Endothelial cell of umbilical vein (primary cell): ENCODE measurements at regions not wholly inside any gene's neighbourhood (a gene's known extent, or its start where the extent isn't known, plus 50 kb on each side); places are given as distances from the start of the nearest gene placed in this dataset.

ENCODE experiments used
- EZH2 ChIP-seq: IDR thresholded peaks from 2 replicates; pipeline ENCODE4 v1.6.1; 2012; ENCODE audit warnings: borderline replicate concordance, low read depth, mild to moderate bottlenecking, moderate library complexity, low read length, inconsistent platforms; ENCODE audit not compliant: severe bottlenecking
- FOS ChIP-seq: IDR thresholded peaks from 2 replicates; pipeline ENCODE4 v1.6.1; 2011; ENCODE audit warnings: mild to moderate bottlenecking, low read length, moderate library complexity, borderline replicate concordance; ENCODE audit not compliant: insufficient read depth
- GATA2 ChIP-seq: IDR thresholded peaks from 2 replicates; pipeline ENCODE4 v1.7.0; 2011; ENCODE audit warnings: low read depth, mild to moderate bottlenecking, moderate library complexity, mixed read lengths, low read length; ENCODE audit not compliant: insufficient read length, insufficient read depth
- JUN ChIP-seq: IDR thresholded peaks from 2 replicates; pipeline ENCODE4 v1.6.1; 2011; ENCODE audit warnings: borderline replicate concordance, low read depth; ENCODE audit not compliant: insufficient read length, insufficient read depth
- MYC ChIP-seq: IDR thresholded peaks from one replicate; pipeline ENCODE4 v1.6.1; 2011; ENCODE audit warnings: mild to moderate bottlenecking, low read depth, low read length
- POLR2A ChIP-seq: IDR thresholded peaks from 2 replicates; pipeline ENCODE4 v1.6.1; 2012; ENCODE audit warnings: low read depth, mild to moderate bottlenecking, control low read depth, low read length
- POLR2AphosphoS5 ChIP-seq: IDR thresholded peaks from 2 replicates; pipeline ENCODE4 v1.6.1; 2012; ENCODE audit warnings: low read depth, mild to moderate bottlenecking, control low read depth, low read length, moderate library complexity; ENCODE audit not compliant: insufficient read depth
- TF ChIP-seq, protein P1 (sequence below), 2 donors: IDR thresholded peaks; 1 replicate in 1 of 2; 2 replicates in 1 of 2; pipeline ENCODE4 v1.5.1; 2011; ENCODE audit warnings: low read length in 2 of 2, mild to moderate bottlenecking in 2 of 2, moderate library complexity in 2 of 2, control low read depth in 1 of 2, inconsistent platforms in 1 of 2, low read depth in 1 of 2; ENCODE audit not compliant: insufficient read depth in 1 of 2; ENCODE audit errors: extremely low read depth in 1 of 2
- TF ChIP-seq, protein P2 (sequence below): IDR thresholded peaks from 2 replicates; pipeline ENCODE4 v1.6.1; 2011; ENCODE audit not compliant: insufficient read depth, insufficient read length

DNA sequence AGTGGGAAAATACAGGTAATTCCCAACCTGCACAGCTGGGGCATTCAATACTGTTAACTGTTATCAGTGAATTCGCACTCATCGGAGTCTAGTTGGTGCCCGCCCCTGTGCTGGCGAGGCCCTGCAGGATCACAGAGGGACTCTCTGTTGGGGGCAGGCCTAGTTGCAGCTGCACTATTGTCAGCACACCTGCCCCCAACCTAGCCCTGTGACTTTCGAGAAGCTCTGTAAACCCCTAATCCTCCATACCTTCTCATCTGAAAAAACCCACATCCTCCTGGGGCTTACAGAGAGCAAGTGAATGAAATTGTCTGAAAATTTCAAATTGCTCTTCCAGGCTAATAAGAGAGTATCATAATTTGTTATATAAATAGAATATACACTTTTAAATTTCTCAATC, 132.2 kb upstream of the NUDT4 start:
- TF ChIP-seq POLR2A (no peak), POLR2AphosphoS5 (no peak), EZH2 (no peak), FOS (no peak), JUN (no peak), MYC (no peak), GATA2 (no peak)
- TF ChIP-seq, protein P1, sequence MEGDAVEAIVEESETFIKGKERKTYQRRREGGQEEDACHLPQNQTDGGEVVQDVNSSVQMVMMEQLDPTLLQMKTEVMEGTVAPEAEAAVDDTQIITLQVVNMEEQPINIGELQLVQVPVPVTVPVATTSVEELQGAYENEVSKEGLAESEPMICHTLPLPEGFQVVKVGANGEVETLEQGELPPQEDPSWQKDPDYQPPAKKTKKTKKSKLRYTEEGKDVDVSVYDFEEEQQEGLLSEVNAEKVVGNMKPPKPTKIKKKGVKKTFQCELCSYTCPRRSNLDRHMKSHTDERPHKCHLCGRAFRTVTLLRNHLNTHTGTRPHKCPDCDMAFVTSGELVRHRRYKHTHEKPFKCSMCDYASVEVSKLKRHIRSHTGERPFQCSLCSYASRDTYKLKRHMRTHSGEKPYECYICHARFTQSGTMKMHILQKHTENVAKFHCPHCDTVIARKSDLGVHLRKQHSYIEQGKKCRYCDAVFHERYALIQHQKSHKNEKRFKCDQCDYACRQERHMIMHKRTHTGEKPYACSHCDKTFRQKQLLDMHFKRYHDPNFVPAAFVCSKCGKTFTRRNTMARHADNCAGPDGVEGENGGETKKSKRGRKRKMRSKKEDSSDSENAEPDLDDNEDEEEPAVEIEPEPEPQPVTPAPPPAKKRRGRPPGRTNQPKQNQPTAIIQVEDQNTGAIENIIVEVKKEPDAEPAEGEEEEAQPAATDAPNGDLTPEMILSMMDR (IDR thresholded peaks at IDR 0.05; ENCODE audit: extremely low read depth in 1 of 2, insufficient read depth in 1 of 2, low read depth in 1 of 2, low read length in 2 of 2) = no peak
- TF ChIP-seq, protein P2, sequence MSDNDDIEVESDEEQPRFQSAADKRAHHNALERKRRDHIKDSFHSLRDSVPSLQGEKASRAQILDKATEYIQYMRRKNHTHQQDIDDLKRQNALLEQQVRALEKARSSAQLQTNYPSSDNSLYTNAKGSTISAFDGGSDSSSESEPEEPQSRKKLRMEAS = no peak
